Thoracic aorta (tissue), 2 donors: ENCODE measurements at regions not wholly inside any gene's neighbourhood (a gene's known extent, or its start where the extent isn't known, plus 50 kb on each side); places are given as distances from the start of the nearest gene placed in this dataset.

Source experiments
- ATAC-seq: fragments of 150-250 bp; one replicate; pipeline ENCODE4 v1.8.0; 2017; ENCODE audit warnings: low read depth; ENCODE audit not compliant: insufficient number of reproducible peaks, low FRiP score
- DNase-seq: peaks from one replicate; pipeline ENCODE4 v3.0.0-alpha.2; 2020; ENCODE audit warnings: low spot score
- H3K27ac ChIP-seq, 2 donors: fragments of 200-600 bp; sonication (generic); 1 replicate in 1 of 2; 2 replicates in 1 of 2; pipeline ENCODE4 v1.5.1; 2016; ENCODE audit warnings: mild to moderate bottlenecking in 2 of 2, moderate library complexity in 2 of 2
- H3K27me3 ChIP-seq: fragments of 200-600 bp; sonication (generic); replicated peaks from 2 replicates; pipeline ENCODE4 v1.6.0; 2016; ENCODE audit warnings: mild to moderate bottlenecking; ENCODE audit not compliant: insufficient read depth
- H3K36me3 ChIP-seq: fragments of 200-600 bp; sonication (generic); one replicate; pipeline ENCODE4 v1.5.1; 2016
- H3K4me1 ChIP-seq, 2 donors: fragments of 200-600 bp; sonication (generic); 1 replicate in 1 of 2; 2 replicates in 1 of 2; pipeline versions ENCODE4 v1.5.1 to v1.6.0; 2016; ENCODE audit warnings: low read depth in 2 of 2, mild to moderate bottlenecking in 1 of 2; ENCODE audit not compliant: control insufficient read depth in 1 of 2
- H3K4me3 ChIP-seq: fragments of 200-600 bp; sonication (generic); 2 replicates; pipeline ENCODE4 v1.5.1; 2016; ENCODE audit warnings: mild to moderate bottlenecking
- H3K9me3 ChIP-seq: fragments of 200-600 bp; sonication (generic); 2 replicates; pipeline ENCODE4 v1.5.1; 2016
- CTCF ChIP-seq: fragments of 200-600 bp; sonication (generic); IDR thresholded peaks from one replicate; pipeline ENCODE4 v1.5.1; 2019; ENCODE audit warnings: antibody characterized with exemption

GRCh38 chr4:96093563-96093962 lies 253.7 kb downstream of the PDHA2 start:
- DNase-seq, result no peak
- H3K4me1 ChIP-seq, result no peaks in the 10 kb centered on the region
- no peak overlapping the region for H3K4me3 ChIP-seq
- H3K27me3 ChIP-seq, result no peaks in the 10 kb centered on the region
- TF ChIP-seq CTCF, result no peak
- no peaks in the 10 kb centered on the region for H3K9me3 ChIP-seq
- no peaks in the 10 kb centered on the region for H3K36me3 ChIP-seq
- no peak overlapping the region for H3K27ac ChIP-seq
- ATAC-seq, result no peak

DNA sequence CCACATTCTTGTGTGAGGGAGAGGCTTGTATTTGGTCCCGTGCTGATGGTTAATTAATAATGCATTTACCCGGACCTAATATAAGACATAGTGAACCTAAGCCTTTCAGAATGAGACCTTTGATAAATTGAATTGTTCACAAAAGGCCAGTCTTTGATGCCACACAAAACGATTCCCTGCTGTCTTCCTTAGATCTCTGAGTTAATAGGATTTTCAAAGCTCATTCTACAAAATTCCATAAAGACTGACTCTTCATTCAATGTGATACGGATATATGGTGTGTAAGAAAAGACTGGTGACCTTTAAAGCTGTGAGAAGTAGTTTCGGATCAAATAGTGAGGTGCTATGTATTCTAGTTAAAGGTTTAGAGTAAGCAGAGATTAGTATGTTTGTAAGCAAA lies 254.3 kb downstream of the PDHA2 start:
- no peak for TF ChIP-seq CTCF

GRCh38 chr4:96097040-96097607 lies 257.2 kb downstream of the PDHA2 start:
- no peak for DNase-seq

More for the DNA sequence above, 254.3 kb downstream of the PDHA2 start:
- Histone ChIP-seq H3K27ac (no peak overlapping the region), H3K4me3 (no peak overlapping the region), H3K9me3 (no peaks in the 10 kb centered on the region), H3K27me3 (no peaks in the 10 kb centered on the region), H3K36me3 (no peaks in the 10 kb centered on the region), H3K4me1 (no peaks in the 10 kb centered on the region)
- DNase-seq (no peak), ATAC-seq (no peak)

GRCh38 chr4:96097693-96098092 lies 257.8 kb downstream of the PDHA2 start:
- ATAC-seq, result no peak

More at GRCh38 chr4:96097040-96097607, 257.2 kb downstream of the PDHA2 start:
- Histone ChIP-seq H3K27ac (no peak overlapping the region), H3K27me3 (no peaks in the 10 kb centered on the region), H3K4me1 (no peaks in the 10 kb centered on the region), H3K9me3 (no peaks in the 10 kb centered on the region), H3K36me3 (no peaks in the 10 kb centered on the region), H3K4me3 (no peak overlapping the region)
- ATAC-seq, result no peak
- TF ChIP-seq CTCF, result no peak

GRCh38 chr4:96099031-96099430 lies 259.1 kb downstream of the PDHA2 start:
- no peaks in the 10 kb centered on the region for H3K9me3 ChIP-seq
- no peaks in the 10 kb centered on the region for H3K36me3 ChIP-seq
- DNase-seq (no peak), ATAC-seq (no peak)
- no peak for TF ChIP-seq CTCF
- H3K27me3 ChIP-seq, result no peaks in the 10 kb centered on the region
- H3K27ac ChIP-seq, result no peak overlapping the region
- no peaks in the 10 kb centered on the region for H3K4me1 ChIP-seq
- no peak overlapping the region for H3K4me3 ChIP-seq

More at GRCh38 chr4:96097693-96098092, 257.8 kb downstream of the PDHA2 start:
- no peaks in the 10 kb centered on the region for H3K27me3 ChIP-seq
- TF ChIP-seq CTCF, result no peak
- H3K9me3 ChIP-seq, result no peaks in the 10 kb centered on the region
- no peaks in the 10 kb centered on the region for H3K4me1 ChIP-seq
- H3K27ac ChIP-seq, result no peak overlapping the region
- no peaks in the 10 kb centered on the region for H3K36me3 ChIP-seq
- no peak overlapping the region for H3K4me3 ChIP-seq
- no peak for DNase-seq
